H4 (cell line): ENCODE measurements at regions not wholly inside any gene's neighbourhood (a gene's known extent, or its start where the extent isn't known, plus 50 kb on each side); places are given as distances from the start of the nearest gene placed in this dataset.

Source experiments
- DNase-seq: peaks from one replicate; pipeline ENCODE4 v3.0.0-alpha.2; 2015; ENCODE audit warnings: low spot score

- DNase-seq = peak; percentile 24
These were observed 381.1 kb upstream of the ZFP64 start for GRCh38 chr20:52572687-52573086.

DNA sequence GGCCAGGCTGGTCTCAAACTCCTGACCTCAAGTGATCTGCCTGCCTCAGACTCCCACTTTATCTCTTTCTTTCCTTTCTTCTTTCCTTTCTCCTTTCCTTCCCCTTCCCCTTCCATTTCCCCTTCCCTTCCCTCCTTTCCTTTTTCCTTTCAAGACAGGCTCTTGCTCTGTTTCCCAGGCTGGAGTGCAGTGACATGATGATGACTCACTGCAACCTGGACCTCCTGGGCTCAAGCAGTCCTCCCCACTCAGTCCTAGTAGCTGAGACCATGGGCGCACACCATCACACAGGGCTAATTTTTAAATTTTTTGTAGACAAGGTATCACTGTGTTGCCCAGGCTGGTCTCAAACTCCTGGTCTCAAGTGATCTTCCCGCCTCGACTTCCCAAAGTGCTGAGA is 377.6 kb upstream of the ZFP64 start:
- DNase-seq = no peak

DNA sequence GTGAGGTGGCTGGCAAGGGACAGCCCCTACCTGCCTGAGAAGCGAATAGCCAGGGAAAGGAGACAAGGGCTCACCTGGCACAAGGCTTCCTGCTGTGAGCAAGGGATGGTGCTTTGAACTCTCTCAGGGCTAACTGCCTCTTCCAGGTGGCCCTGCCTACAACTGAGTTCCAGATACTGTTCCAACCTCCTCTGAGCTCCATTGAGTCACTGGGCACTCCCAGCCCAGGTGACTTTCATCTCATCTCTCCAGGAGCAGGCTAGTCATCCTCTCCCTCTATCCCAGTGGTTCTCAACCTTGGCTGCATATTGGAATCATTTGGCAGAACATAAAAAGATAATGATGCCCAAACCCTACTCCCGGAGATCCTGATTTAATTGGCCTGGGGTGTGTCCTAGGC is 374.0 kb upstream of the ZFP64 start:
- no peak for DNase-seq

GRCh38 chr20:52564594-52564993 is 373.0 kb upstream of the ZFP64 start:
- no peak for DNase-seq

DNA sequence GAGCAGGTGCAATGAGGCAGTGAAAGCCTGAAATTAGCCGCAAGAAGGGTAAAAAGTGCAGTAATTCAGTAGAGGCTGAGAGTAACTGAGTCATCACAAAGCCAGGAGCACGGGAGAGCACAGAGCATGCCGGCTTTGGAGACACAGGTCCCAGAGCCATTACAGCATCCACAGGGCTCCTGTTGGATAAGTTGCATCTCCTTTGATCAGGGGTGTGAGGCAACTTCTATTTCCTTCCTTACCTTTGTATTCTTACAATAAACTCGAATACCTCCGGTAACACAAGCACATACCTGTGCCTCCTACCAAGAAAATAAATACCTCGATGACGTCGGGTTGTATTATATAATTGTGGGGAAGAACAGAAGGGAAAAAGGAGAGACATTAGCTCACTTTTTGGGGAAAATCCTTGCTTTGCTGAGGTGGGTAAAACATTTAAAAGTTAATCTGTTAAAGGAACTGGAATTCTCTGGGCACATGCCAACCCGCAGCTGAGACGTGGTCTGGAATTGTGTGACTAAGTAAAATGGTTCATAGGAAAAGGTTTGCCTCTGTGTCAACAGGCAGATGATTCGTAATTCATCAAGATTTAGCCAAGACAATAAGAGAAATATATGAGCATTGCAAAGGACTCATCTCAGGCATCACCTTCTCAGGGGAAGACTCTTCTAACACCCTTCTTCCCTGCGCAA is 360.7 kb upstream of the ZFP64 start:
- peak; percentile 47 for DNase-seq

GRCh38 chr20:52542131-52542530 is 350.6 kb upstream of the ZFP64 start:
- DNase-seq = no peak

GRCh38 chr20:52540509-52540908 is 348.9 kb upstream of the ZFP64 start:
- no peak for DNase-seq

- DNase-seq = no peak
These were observed 348.3 kb upstream of the ZFP64 start for GRCh38 chr20:52539891-52540290.

DNA sequence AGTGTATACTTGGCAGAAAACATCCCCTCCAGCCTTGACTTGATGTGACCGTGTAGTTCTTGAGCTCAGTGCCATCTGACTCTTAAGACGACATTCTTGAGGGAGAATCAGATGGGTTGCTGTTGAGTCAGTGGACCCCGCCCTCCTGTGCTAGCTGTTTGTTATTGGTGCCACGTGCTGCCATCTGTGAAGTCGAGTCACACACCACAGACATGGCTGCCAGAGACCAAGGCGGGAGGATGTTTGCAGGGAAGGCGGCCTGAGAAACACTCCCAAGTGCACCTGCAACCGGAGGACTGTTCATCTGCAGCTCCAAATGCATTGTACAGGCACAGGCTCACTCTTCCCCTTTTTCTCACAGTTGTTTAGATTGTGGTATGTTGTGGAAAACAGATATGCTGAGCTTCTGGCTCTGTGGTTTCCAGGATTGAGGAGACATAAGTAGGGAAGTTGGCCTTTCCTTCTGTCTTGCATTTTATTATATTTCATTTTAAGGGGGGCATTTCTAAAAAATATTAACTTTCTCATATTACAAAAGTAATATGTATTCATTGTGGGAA is 345.3 kb upstream of the ZFP64 start:
- DNase-seq = peak; percentile 62

DNA sequence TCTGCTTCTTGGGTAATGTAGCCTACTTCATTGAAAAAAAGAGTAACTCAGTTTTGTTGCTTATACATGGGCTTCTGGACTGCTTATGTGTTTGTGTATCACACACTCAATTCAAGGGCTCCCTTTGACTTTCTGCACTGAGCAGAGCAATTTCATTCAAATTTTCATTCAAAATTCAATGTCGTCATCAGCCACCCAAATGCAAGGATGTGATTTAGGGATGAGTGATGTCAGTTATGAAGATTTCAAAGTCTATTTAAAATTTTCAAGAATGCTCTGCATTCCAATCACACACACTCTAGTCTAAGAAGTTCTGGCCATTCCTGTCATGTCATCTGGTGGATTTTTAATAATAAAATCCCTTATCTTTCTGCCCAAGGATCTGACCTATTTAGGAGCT is 344.5 kb upstream of the ZFP64 start:
- DNase-seq = no peak

DNA sequence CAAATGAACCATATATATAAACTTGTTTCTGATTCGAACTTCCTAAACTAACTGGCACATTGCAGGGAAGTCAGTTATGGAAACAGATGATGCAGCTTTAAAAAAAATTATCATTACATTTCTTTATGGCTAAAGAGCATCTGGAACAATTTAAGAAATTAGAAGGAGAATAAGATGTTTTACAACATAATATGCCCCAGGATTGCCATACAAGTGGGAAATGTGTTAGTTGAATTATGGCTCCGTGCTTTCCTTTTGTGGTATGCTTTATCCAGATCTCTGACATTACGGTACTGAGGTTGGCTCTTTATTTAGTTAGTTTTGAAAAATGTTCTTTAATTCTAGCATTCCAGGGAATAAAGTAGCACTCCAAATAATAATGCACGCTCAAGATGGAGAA is 343.0 kb upstream of the ZFP64 start:
- DNase-seq = no peak

DNA sequence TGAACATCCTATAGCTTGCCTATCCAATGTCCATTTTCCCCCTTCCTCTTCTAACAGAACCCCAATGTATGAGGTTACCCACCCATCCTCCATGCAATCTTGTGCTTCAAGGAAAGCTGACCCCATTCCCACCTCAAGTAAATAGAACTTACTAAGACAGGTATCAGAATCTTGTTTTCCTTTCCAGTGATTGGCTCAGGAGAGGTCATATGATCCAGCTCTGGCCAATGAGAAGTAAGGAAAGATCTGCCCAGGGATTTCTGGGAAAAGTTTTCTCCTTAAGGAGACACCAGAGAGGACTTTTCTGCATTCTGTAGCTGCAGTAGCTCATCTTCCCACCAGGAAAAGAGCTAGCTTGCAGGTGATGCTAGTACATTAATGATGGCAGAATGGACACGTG is 341.8 kb upstream of the ZFP64 start:
- no peak for DNase-seq

- DNase-seq = no peak
These were observed 341.1 kb upstream of the ZFP64 start for GRCh38 chr20:52532674-52533073.

GRCh38 chr20:52530571-52530970 is 339.0 kb upstream of the ZFP64 start:
- no peak for DNase-seq

- peak; percentile 49 for DNase-seq
These were observed 338.2 kb upstream of the ZFP64 start for GRCh38 chr20:52529826-52530225.

DNA sequence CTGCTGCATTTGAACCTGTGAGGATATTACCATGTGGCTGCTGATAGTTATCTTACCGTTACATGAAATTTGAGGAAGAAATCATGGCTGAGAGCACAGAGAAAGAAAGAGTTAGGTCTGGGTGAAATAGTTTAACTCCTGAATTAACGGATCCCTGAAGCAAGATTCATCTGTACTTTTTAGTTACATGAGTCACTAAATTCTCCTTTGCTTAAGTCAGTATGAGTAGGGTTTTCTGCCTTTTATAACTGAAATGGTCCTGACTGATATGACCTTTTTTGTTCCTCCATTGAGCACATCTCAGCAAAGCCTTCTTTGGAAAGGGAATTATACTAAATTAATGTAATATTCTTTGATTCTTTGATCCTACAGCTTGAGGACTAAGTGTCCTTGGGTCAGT is 333.3 kb upstream of the ZFP64 start:
- DNase-seq = no peak

- no peak for DNase-seq
These were observed 327.2 kb upstream of the ZFP64 start for GRCh38 chr20:52518735-52519134.

GRCh38 chr20:52515877-52516276 is 324.3 kb upstream of the ZFP64 start:
- DNase-seq = no peak

GRCh38 chr20:52500157-52500556 is 308.6 kb upstream of the ZFP64 start:
- DNase-seq = no peak

- DNase-seq = no peak
These were observed 306.2 kb upstream of the ZFP64 start for GRCh38 chr20:52497731-52498130.

DNA sequence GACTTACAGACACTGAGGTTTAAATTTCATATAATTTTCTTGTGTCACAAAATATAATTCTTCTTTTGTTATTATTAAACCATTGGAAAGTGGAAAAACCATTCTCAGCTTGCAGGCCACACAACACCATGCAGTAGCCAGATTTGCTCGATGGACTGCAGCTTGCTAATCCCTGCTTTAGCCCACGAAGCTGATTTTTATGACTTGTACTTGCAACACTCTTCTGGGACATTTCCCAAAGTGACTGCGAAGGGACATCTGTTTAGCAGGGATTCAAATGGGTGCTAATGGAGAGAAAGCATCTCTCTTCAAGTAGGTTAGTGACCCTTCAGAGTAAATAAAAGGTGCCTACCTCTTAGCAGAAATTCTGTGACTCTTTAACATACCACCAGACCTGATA is 304.6 kb upstream of the ZFP64 start:
- DNase-seq = no peak

DNA sequence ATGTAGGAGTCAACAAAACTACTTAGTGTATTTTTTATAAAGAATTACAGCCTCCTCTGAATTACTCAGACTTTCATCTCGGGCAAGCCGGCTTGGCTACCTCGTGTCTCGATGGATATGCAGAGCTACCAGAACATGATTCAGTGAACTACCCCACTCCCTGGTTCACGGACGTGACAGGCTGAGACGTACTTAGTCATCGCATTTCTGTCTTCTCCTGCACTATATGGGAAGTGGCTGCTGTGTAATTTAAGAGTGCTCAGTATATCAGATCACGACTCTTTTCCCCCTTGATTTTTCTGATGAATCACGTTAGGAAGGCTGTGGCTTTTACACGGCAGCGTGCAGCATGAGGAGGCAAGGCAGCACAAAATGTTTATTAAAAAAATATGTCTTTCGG is 302.7 kb upstream of the ZFP64 start:
- DNase-seq = peak; percentile 82

DNA sequence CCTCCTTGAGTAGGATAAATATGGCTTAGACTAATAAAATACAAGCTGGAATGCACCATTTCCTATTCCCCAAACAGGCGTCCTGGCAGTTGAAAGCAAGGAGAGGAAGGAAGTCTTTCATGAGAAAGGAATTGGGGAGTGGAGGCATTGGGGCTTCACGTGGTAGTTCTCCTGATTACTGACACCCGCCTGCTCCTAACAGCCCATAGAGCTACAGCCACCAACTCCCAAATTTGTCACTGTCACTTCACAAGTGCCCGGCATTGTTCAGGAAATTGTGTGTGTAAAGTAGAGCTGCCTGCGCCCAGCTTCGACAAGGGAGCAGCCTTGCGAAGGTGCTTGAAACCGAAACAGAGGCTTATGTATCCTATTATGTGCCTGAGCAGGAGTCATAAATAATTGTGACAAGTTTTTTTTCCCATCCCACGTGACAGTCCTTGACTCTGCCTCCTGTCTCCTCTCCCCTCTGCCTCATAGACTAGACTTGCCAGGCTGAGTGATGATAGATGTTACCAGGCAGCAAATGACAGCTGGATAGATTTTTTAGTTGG is 301.7 kb upstream of the ZFP64 start:
- DNase-seq = peak; percentile 60
